Ovary (tissue), 7 donors: ENCODE measurements at regions not wholly inside any gene's neighbourhood (a gene's known extent, or its start where the extent isn't known, plus 50 kb on each side); places are given as distances from the start of the nearest gene placed in this dataset.

ENCODE experiments used
- DNase-seq, 5 donors: peaks; one replicate each; pipeline ENCODE4 v3.0.0-alpha.2; 2019 to 2020
- H3K27ac ChIP-seq, 2 donors: fragments of 200-600 bp; one replicate each; pipeline versions ENCODE4 v1.5.1 to v1.8.0; 2019 to 2022
- H3K27me3 ChIP-seq: fragments of 200-600 bp; one replicate; pipeline ENCODE4 v1.8.0; 2022
- H3K36me3 ChIP-seq: fragments of 200-600 bp; sonication (generic); one replicate; pipeline ENCODE4 v1.5.1; 2019
- H3K4me1 ChIP-seq: one replicate; pipeline ENCODE4 v1.8.1; 2013; ENCODE audit warnings: mild to moderate bottlenecking, moderate library complexity; ENCODE audit not compliant: insufficient read depth
- H3K4me3 ChIP-seq: fragments of 200-600 bp; sonication (generic); one replicate; pipeline ENCODE4 v1.5.1; 2017
- H3K9me3 ChIP-seq, 2 donors: fragments of 200-600 bp in 1 of 2; sonication (generic) in 1 of 2; one replicate each; pipeline versions ENCODE4 v1.5.1 to v1.8.1; 2013 to 2019; ENCODE audit warnings: mild to moderate bottlenecking in 1 of 2, moderate library complexity in 1 of 2
- EP300 ChIP-seq: sonication (generic); formaldehyde crosslinking; IDR thresholded peaks from one replicate; pipeline ENCODE4 v1.6.1; 2017; ENCODE audit warnings: antibody characterized with exemption
- POLR2A ChIP-seq: fragments of 450-650 bp; IDR thresholded peaks from one replicate; pipeline ENCODE4 v1.6.1; 2017; ENCODE audit warnings: antibody characterized with exemption, mild to moderate bottlenecking, moderate library complexity
- WGBS, 3 donors: extraction: QIAGEN DNeasy Blood & Tissue Kit in 1 of 3; methylation state at CpG; one replicate each; pipeline versions ENCODE4 v1.1.5 to v1.1.7; 2013 to 2017; 5-methylcytosine and 5-hydroxymethylcytosine counted together
- intact Hi-C, 4 donors: fragments of 100-400 bp; cut with DNase I; formaldehyde crosslinking; loops; one replicate each; pipeline versions ENCODE4 v1.11.0 to v1.15.1; 2022 to 2023
- TF ChIP-seq, protein P1 (sequence below), 3 donors: fragments of 450-650 bp in 2 of 3; fragments of 200-600 bp in 1 of 3; IDR thresholded peaks; one replicate each; pipeline versions ENCODE4 v1.5.1 to v1.8.0; 2016 to 2022; ENCODE audit warnings: antibody characterized with exemption in 3 of 3, mild to moderate bottlenecking in 1 of 3
- donor health status: DM: no; HTN: no; CAD: no; lungs with moderate emphysema.
- donor health status: DM: no; HTN: no; CAD: no.
- donor health status: Bipolar disorder and iron deficiency.
- donor health status: DM: no; HTN: no; CAD: no.
- donor health status: DM: yes; HTN: yes; CAD: no.

DNA sequence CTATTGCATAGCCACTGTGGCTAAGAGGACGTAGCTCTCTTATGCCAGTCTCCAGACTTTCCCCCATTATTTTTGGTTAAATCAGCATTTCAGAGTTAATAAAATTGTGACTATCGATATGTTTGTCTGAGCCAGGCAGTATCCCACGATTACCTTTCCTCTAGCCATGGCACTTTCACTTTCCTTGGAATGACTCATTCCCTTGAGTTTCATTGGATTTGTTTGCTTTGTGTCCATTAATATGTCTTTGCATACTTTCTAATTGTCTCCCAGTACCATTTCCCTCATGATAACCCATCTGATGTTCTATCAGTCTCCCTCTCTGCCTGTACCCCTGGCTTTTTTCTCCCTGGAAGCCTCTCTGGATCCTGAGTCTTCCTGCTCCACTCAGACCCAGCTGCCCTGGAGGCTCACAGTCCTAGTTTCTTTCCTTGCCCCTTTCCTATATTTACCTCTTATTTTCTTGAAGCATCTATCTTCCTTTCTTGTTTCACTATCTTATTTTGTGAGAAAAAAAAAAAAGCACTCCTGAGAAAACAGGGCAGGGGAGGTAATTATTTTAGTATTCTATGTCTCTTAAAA lies 126.1 kb downstream of the MTX2 start:
- Histone ChIP-seq H3K9me3 (no peaks in the 10 kb centered on the region), H3K27me3 (no peaks in the 10 kb centered on the region), H3K4me1 (peaks cover 5% of the 10 kb centered on the region), H3K36me3 (no peaks in the 10 kb centered on the region), H3K4me3 (no peak overlapping the region), H3K27ac (no peak overlapping the region)
- intact Hi-C loops, result no loop called here
- 77 to 83% (median 79%) methylated on average over 3 of the region's 3 CpGs for WGBS, 3 donors
- TF ChIP-seq EP300 (no peak), POLR2A (no peak)
- TF ChIP-seq, protein P1, sequence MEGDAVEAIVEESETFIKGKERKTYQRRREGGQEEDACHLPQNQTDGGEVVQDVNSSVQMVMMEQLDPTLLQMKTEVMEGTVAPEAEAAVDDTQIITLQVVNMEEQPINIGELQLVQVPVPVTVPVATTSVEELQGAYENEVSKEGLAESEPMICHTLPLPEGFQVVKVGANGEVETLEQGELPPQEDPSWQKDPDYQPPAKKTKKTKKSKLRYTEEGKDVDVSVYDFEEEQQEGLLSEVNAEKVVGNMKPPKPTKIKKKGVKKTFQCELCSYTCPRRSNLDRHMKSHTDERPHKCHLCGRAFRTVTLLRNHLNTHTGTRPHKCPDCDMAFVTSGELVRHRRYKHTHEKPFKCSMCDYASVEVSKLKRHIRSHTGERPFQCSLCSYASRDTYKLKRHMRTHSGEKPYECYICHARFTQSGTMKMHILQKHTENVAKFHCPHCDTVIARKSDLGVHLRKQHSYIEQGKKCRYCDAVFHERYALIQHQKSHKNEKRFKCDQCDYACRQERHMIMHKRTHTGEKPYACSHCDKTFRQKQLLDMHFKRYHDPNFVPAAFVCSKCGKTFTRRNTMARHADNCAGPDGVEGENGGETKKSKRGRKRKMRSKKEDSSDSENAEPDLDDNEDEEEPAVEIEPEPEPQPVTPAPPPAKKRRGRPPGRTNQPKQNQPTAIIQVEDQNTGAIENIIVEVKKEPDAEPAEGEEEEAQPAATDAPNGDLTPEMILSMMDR (IDR thresholded peaks at IDR 0.05), result no peak
- DNase-seq, result no peak

- no peaks in the 10 kb centered on the region for H3K9me3 ChIP-seq
- H3K4me3 ChIP-seq, result no peak overlapping the region
- H3K36me3 ChIP-seq, result no peaks in the 10 kb centered on the region
- intact Hi-C loops, result no loop called here
- H3K27ac ChIP-seq, result no peak overlapping the region
- no peaks in the 10 kb centered on the region for H3K4me1 ChIP-seq
- TF ChIP-seq POLR2A (no peak), EP300 (no peak)
- TF ChIP-seq, protein P1 (IDR thresholded peaks at IDR 0.05), result no peak
- no peak for DNase-seq
- no peaks in the 10 kb centered on the region for H3K27me3 ChIP-seq
- WGBS, 3 donors, result 28 to 72% (median 42%) methylated on average over 2 of the region's 2 CpGs
Measured at GRCh38 chr2:176398243-176399073, 129.2 kb downstream of the MTX2 start.

DNA sequence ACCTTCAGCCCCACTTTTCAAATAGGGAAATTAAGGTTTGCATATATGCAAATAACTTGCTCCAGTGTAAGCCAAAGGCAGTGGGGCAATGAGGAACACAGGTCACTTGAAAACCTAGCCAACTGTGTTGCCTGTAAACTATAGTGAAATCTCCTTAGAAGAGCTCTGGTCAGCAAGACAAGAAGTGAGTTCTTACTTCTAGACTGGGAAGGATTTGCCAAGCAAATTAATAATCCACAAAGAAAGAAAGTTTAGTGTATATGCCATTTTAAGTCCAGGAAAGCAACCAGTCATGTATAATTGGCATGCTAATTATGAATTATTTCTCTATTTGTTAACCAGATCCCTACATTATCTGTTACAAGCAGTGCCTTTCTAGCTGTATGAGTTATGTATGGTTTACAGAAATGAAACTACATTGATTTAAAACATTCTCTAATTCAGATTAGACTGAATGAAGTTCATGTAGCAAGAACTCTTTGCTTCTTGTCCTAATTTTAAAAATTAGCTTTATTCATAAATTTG lies 129.9 kb downstream of the MTX2 start:
- no peaks in the 10 kb centered on the region for H3K4me1 ChIP-seq
- intact Hi-C loops, result no loop called here
- TF ChIP-seq, protein P1 (IDR thresholded peaks at IDR 0.05), result no peak
- TF ChIP-seq EP300, result no peak
- TF ChIP-seq POLR2A, result no peak
- no peak overlapping the region for H3K4me3 ChIP-seq
- H3K27ac ChIP-seq, result no peak overlapping the region
- no peaks in the 10 kb centered on the region for H3K36me3 ChIP-seq
- no peak for DNase-seq
- no peaks in the 10 kb centered on the region for H3K27me3 ChIP-seq
- H3K9me3 ChIP-seq, result no peaks in the 10 kb centered on the region

- no peak overlapping the region for H3K27ac ChIP-seq
- H3K4me3 ChIP-seq, result no peak overlapping the region
- no peaks in the 10 kb centered on the region for H3K36me3 ChIP-seq
- no peaks in the 10 kb centered on the region for H3K9me3 ChIP-seq
- intact Hi-C loops, result no loop called here
- TF ChIP-seq, protein P1 (IDR thresholded peaks at IDR 0.05), result no peak
- no peak for TF ChIP-seq EP300
- TF ChIP-seq POLR2A, result no peak
- no peaks in the 10 kb centered on the region for H3K4me1 ChIP-seq
- H3K27me3 ChIP-seq, result no peaks in the 10 kb centered on the region
- 82 to 87% methylated on average over 4 of the region's 4 CpGs; no CpG with 5 or more reads in 1 of the 3 donors for WGBS, 3 donors
- DNase-seq, result no peak
Measured at GRCh38 chr2:176405477-176405876, 136.2 kb downstream of the MTX2 start.
